T-helper 2 cell treated with Interferon-gamma antibody and Interleukin-4, amounts not matched to agents 5 μg/mL and 100 μg/mL, for 36 hours (primary cell): ENCODE measurements at regions not wholly inside any gene's neighbourhood (a gene's known extent, or its start where the extent isn't known, plus 50 kb on each side); places are given as distances from the start of the nearest gene placed in this dataset.

ENCODE experiments used
- DNase-seq: peaks from one replicate; pipeline ENCODE4 v3.0.0; 2021; ENCODE audit warnings: low spot score
- H3K27ac Mint-ChIP-seq: one replicate; pipeline ENCODE4 v1.8.0; 2021; ENCODE audit warnings: mild to moderate bottlenecking, mixed read lengths
- H3K27me3 Mint-ChIP-seq: one replicate; pipeline ENCODE4 v1.8.0; 2021; ENCODE audit warnings: low read depth, mixed read lengths
- H3K36me3 Mint-ChIP-seq: one replicate; pipeline ENCODE4 v1.8.0; 2021; ENCODE audit warnings: low read depth, mixed read lengths
- H3K4me1 Mint-ChIP-seq: one replicate; pipeline ENCODE4 v1.8.0; 2021; ENCODE audit warnings: low read depth, mixed read lengths
- H3K4me3 Mint-ChIP-seq: one replicate; pipeline ENCODE4 v1.8.0; 2022; ENCODE audit warnings: mild to moderate bottlenecking, moderate library complexity, mixed read lengths
- H3K9me3 Mint-ChIP-seq: one replicate; pipeline ENCODE4 v1.8.0; 2021; ENCODE audit warnings: mixed read lengths

GRCh38 chr10:15462253-15462897 lies 91.3 kb upstream of the FAM171A1 start:
- Mint-ChIP-seq H3K9me3 (peaks cover 6% of the 10 kb centered on the region), H3K27ac (no peak overlapping the region), H3K27me3 (peaks cover 25% of the 10 kb centered on the region), H3K36me3 (no peaks in the 10 kb centered on the region), H3K4me1 (no peaks in the 10 kb centered on the region), H3K4me3 (no peak overlapping the region)
- DNase-seq: no peak

- no peak for DNase-seq
- Mint-ChIP-seq H3K36me3 (no peaks in the 10 kb centered on the region), H3K9me3 (peaks cover 6% of the 10 kb centered on the region), H3K4me3 (no peak overlapping the region), H3K4me1 (no peaks in the 10 kb centered on the region), H3K27ac (no peak overlapping the region), H3K27me3 (peaks cover 29% of the 10 kb centered on the region)
Observed at GRCh38 chr10:15461353-15462108, 90.4 kb upstream of the FAM171A1 start.

- peaks cover 28% of the 10 kb centered on the region for H3K27me3 Mint-ChIP-seq
- no peaks in the 10 kb centered on the region for H3K36me3 Mint-ChIP-seq
- H3K27ac Mint-ChIP-seq: no peak overlapping the region
- DNase-seq: no peak
- H3K4me3 Mint-ChIP-seq: no peak overlapping the region
- no peaks in the 10 kb centered on the region for H3K4me1 Mint-ChIP-seq
- peaks cover 6% of the 10 kb centered on the region for H3K9me3 Mint-ChIP-seq
Observed at GRCh38 chr10:15460661-15461060, 89.6 kb upstream of the FAM171A1 start.

GRCh38 chr10:15459218-15459617 lies 88.1 kb upstream of the FAM171A1 start:
- Mint-ChIP-seq H3K9me3 (peaks cover 6% of the 10 kb centered on the region), H3K27ac (no peak overlapping the region), H3K4me3 (no peak overlapping the region), H3K27me3 (peaks cover 36% of the 10 kb centered on the region), H3K36me3 (no peaks in the 10 kb centered on the region), H3K4me1 (no peaks in the 10 kb centered on the region)
- DNase-seq: no peak

GRCh38 chr10:15457382-15457781 lies 86.3 kb upstream of the FAM171A1 start:
- H3K36me3 Mint-ChIP-seq: no peaks in the 10 kb centered on the region
- no peak for DNase-seq
- peaks cover 36% of the 10 kb centered on the region for H3K27me3 Mint-ChIP-seq
- H3K4me3 Mint-ChIP-seq: no peak overlapping the region
- no peak overlapping the region for H3K27ac Mint-ChIP-seq
- H3K4me1 Mint-ChIP-seq: no peaks in the 10 kb centered on the region
- H3K9me3 Mint-ChIP-seq: no peaks in the 10 kb centered on the region

GRCh38 chr10:15455456-15455855 lies 84.4 kb upstream of the FAM171A1 start:
- no peak overlapping the region for H3K4me3 Mint-ChIP-seq
- H3K27ac Mint-ChIP-seq: no peak overlapping the region
- DNase-seq: no peak
- no peaks in the 10 kb centered on the region for H3K4me1 Mint-ChIP-seq
- H3K36me3 Mint-ChIP-seq: no peaks in the 10 kb centered on the region
- H3K27me3 Mint-ChIP-seq: peaks cover 42% of the 10 kb centered on the region
- H3K9me3 Mint-ChIP-seq: no peaks in the 10 kb centered on the region

- Mint-ChIP-seq H3K4me1 (no peaks in the 10 kb centered on the region), H3K9me3 (no peaks in the 10 kb centered on the region), H3K27ac (no peak overlapping the region), H3K27me3 (peaks cover 41% of the 10 kb centered on the region), H3K36me3 (no peaks in the 10 kb centered on the region), H3K4me3 (no peak overlapping the region)
- no peak for DNase-seq
Observed at GRCh38 chr10:15453926-15454325, 82.8 kb upstream of the FAM171A1 start.

GRCh38 chr10:15453457-15453856 lies 82.4 kb upstream of the FAM171A1 start:
- Mint-ChIP-seq H3K4me3 (no peak overlapping the region), H3K9me3 (no peaks in the 10 kb centered on the region), H3K36me3 (no peaks in the 10 kb centered on the region), H3K27me3 (peaks cover 37% of the 10 kb centered on the region), H3K27ac (no peak overlapping the region), H3K4me1 (no peaks in the 10 kb centered on the region)
- DNase-seq: no peak

GRCh38 chr10:15452545-15452944 lies 81.5 kb upstream of the FAM171A1 start:
- Mint-ChIP-seq H3K9me3 (no peaks in the 10 kb centered on the region), H3K27ac (no peak overlapping the region), H3K4me3 (no peak overlapping the region), H3K4me1 (no peaks in the 10 kb centered on the region), H3K36me3 (no peaks in the 10 kb centered on the region), H3K27me3 (peaks cover 37% of the 10 kb centered on the region)
- no peak for DNase-seq

GRCh38 chr10:15451137-15452094 lies 80.3 kb upstream of the FAM171A1 start:
- no peak for DNase-seq
- Mint-ChIP-seq H3K9me3 (no peaks in the 10 kb centered on the region), H3K27ac (no peak overlapping the region), H3K4me1 (no peaks in the 10 kb centered on the region), H3K27me3 (peaks cover 32% of the 10 kb centered on the region), H3K4me3 (no peak overlapping the region), H3K36me3 (no peaks in the 10 kb centered on the region)

- Mint-ChIP-seq H3K27ac (no peak overlapping the region), H3K4me1 (no peaks in the 10 kb centered on the region)
Observed at GRCh38 chr10:15448598-15448997, 77.5 kb upstream of the FAM171A1 start.

GRCh38 chr10:15445006-15445390 lies 73.9 kb upstream of the FAM171A1 start:
- no peak for DNase-seq
- Mint-ChIP-seq H3K36me3 (no peaks in the 10 kb centered on the region), H3K9me3 (no peaks in the 10 kb centered on the region), H3K27ac (no peak overlapping the region), H3K27me3 (peaks cover 17% of the 10 kb centered on the region), H3K4me1 (no peaks in the 10 kb centered on the region), H3K4me3 (no peak overlapping the region)

More at GRCh38 chr10:15448598-15448997, 77.5 kb upstream of the FAM171A1 start:
- H3K27me3 Mint-ChIP-seq: peaks cover 25% of the 10 kb centered on the region
- no peak overlapping the region for H3K4me3 Mint-ChIP-seq
- no peaks in the 10 kb centered on the region for H3K9me3 Mint-ChIP-seq
- H3K36me3 Mint-ChIP-seq: no peaks in the 10 kb centered on the region
- DNase-seq: no peak

GRCh38 chr10:15444105-15445005 lies 73.3 kb upstream of the FAM171A1 start:
- Mint-ChIP-seq H3K36me3 (no peaks in the 10 kb centered on the region), H3K27me3 (peaks cover 19% of the 10 kb centered on the region), H3K9me3 (no peaks in the 10 kb centered on the region), H3K4me1 (peaks cover 3% of the 10 kb centered on the region), H3K4me3 (no peak overlapping the region), H3K27ac (no peak overlapping the region)
- DNase-seq: no peak
